ENCODE measurements at regions not wholly inside any gene's neighbourhood (a gene's known extent, or its start where the extent isn't known, plus 50 kb on each side); places are given as distances from the start of the nearest gene placed in this dataset.

DNA sequence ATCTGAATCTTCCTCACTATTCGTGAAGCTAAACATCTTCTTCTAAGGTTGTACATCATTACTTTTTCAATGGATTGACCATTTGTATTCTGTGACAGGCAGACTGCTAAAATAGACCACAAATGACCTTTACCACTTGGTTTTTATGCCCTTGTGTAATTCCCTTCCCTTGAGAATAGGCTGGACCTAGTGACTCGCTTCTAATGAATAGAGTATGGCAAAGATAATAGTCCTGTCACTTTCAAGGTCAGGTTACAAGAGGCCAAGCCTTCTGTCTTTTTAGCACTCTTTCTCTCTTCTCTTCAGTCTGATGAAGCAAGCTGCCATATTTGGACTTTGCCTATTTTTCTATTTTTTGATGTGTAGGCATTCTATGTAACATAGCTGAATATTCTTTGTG is 492.9 kb downstream of the SOX6 start:
- H3K27ac ChIP-seq, result no peak overlapping the region
- H3K27me3 ChIP-seq (replicated peaks in 1 of 7), result no peaks in the 10 kb centered on the region
- H3K4me3 ChIP-seq, result no peak overlapping the region
- H3K4me1 ChIP-seq, result no peaks in the 10 kb centered on the region
- WGBS, 5 donors, result 59 to 81% (median 62%) methylated on average over 2 of the region's 2 CpGs
- intact Hi-C loops (cut with DNase I; ENCODE audit: low total_unique reads), result no loop called here
- H3K9me3 ChIP-seq, result no peaks in the 10 kb centered on the region
- no peak for TF ChIP-seq POLR2A (IDR thresholded peaks at IDR 0.05)
- DNase-seq, result no peak
- no peaks in the 10 kb centered on the region for H3K36me3 ChIP-seq

DNA sequence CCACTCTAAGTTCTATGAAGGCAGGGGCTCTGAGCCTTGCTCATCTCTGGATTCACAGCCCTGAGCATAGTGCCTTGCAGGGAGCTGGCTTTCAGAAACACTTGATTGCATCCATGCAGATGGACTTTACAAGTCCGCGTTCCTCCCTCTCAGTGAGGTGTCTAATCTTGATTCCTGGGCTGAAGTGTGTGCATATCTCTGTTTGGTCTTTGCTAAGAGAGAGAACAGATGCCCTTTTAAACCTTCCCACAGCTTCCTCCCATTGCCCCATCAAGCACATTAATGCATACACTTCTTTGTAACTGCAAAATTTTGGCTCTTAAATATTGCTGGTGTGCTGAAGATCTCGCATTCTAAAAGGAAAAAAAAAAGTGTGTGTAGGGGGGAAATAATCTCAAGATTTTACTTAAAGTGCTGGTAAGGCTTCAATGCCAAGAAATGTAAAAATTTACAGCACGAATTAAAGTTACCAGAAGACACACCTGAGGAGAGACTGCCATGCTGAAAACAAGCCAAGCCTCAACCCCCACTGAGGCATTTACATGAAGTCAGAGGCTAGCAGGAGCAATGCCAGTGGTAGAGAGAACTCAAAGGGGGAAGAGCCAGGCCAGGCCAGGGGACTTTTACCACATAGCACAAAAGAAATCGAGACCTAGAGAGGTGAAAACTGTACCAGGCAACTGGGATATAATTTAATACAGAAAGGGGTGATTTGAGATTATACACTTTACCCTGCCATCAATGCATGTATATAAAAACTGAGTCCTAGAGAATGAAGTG is 492.1 kb downstream of the SOX6 start:
- no peak for TF ChIP-seq POLR2AphosphoS5 (IDR thresholded peaks at IDR 0.05)
- TF ChIP-seq, protein P1, sequence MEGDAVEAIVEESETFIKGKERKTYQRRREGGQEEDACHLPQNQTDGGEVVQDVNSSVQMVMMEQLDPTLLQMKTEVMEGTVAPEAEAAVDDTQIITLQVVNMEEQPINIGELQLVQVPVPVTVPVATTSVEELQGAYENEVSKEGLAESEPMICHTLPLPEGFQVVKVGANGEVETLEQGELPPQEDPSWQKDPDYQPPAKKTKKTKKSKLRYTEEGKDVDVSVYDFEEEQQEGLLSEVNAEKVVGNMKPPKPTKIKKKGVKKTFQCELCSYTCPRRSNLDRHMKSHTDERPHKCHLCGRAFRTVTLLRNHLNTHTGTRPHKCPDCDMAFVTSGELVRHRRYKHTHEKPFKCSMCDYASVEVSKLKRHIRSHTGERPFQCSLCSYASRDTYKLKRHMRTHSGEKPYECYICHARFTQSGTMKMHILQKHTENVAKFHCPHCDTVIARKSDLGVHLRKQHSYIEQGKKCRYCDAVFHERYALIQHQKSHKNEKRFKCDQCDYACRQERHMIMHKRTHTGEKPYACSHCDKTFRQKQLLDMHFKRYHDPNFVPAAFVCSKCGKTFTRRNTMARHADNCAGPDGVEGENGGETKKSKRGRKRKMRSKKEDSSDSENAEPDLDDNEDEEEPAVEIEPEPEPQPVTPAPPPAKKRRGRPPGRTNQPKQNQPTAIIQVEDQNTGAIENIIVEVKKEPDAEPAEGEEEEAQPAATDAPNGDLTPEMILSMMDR (IDR thresholded peaks at IDR 0.05 in 8 of 11, conservative IDR thresholded peaks at IDR 0.05 in 3 of 11), result no peak
- intact Hi-C loops (cut with DNase I; ENCODE audit: low total_unique reads), result no loop called here
- no peaks in the 10 kb centered on the region for H3K4me1 ChIP-seq
- no peaks in the 10 kb centered on the region for H3K36me3 ChIP-seq
- H3K9me3 ChIP-seq, result no peaks in the 10 kb centered on the region
- H3K27ac ChIP-seq, result no peak overlapping the region
- H3K4me3 ChIP-seq, result no peak overlapping the region
- DNase-seq, result no peak
- 77 to 91% (median 87%) methylated on average over 5 of the region's 5 CpGs for WGBS, 5 donors
- no peaks in the 10 kb centered on the region for H3K27me3 ChIP-seq (replicated peaks in 1 of 7)

DNA sequence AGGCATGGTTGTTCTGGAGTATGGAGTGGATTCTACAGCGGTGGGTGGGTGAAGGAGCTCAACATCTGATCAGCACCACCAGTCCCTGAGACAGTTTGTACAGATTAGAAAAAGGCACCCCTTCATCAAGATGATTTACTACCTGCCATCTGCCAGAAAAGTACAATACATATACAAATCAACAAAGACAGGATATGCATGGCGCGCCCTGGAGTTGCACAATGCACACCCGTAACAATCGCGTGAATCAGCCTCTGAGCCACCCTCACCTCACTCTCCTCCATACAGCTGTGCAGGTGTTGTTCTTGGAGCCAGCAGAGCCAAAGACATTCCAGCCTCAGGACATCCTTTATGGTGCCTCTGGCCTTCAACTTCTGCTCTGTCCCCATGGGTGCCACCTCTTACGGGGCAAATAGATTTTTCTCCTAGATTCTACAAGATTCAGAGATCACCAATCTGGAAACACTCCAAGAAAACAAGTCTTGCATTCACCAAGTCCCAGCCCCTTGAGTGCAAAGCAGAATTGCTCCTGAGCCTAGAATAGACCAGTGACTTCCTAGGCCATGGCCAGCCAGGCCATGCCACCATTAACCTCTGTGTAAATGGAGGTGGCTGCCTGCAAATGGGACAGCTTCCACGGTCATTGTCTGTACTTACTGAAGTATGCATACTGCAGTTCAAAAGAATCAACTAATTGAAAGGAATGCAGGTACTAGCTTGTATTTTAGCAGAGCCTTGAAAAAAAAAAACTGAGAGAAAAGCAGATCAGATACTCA is 490.9 kb downstream of the SOX6 start:
- no peak overlapping the region for H3K4me3 ChIP-seq
- H3K4me1 ChIP-seq, result no peaks in the 10 kb centered on the region
- no peaks in the 10 kb centered on the region for H3K36me3 ChIP-seq
- intact Hi-C loops (cut with DNase I; ENCODE audit: low total_unique reads), result no loop called here
- no peaks in the 10 kb centered on the region for H3K9me3 ChIP-seq
- H3K27me3 ChIP-seq (replicated peaks in 1 of 7), result no peaks in the 10 kb centered on the region
- DNase-seq, result no peak
- H3K27ac ChIP-seq, result no peak overlapping the region
- 85 to 89% (median 87%) methylated on average over 8 of the region's 8 CpGs for WGBS, 5 donors
- TF ChIP-seq, protein P1 (IDR thresholded peaks at IDR 0.05 in 8 of 11, conservative IDR thresholded peaks at IDR 0.05 in 3 of 11), result no peak
- TF ChIP-seq POLR2AphosphoS5 (IDR thresholded peaks at IDR 0.05) (no peak), POLR2A (IDR thresholded peaks at IDR 0.05) (no peak)

DNA sequence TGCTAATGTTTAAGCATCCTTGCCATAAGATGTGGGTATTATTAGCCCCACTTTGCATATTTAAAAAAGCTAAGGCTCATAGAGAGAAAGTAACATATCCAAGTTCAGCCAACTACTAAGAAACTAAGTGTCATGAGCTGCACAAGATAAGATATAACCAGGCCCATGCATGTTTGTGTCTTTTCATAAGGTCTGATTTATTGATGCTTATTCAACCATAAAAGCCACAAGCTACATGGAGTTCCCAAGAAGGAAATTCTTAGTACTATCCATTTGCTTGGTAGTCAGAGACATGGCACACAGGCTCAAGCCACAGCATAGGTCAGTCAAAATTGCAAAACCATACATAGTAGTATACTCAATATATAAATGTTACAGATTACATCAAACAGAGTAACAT is 488.5 kb downstream of the SOX6 start:
- Histone ChIP-seq H3K36me3 (no peaks in the 10 kb centered on the region), H3K27me3 (replicated peaks in 1 of 7) (no peaks in the 10 kb centered on the region), H3K4me1 (no peaks in the 10 kb centered on the region), H3K9me3 (no peaks in the 10 kb centered on the region), H3K4me3 (no peak overlapping the region), H3K27ac (no peak overlapping the region)
- TF ChIP-seq POLR2A (IDR thresholded peaks at IDR 0.05), result no peak
- TF ChIP-seq, protein P1 (IDR thresholded peaks at IDR 0.05 in 8 of 11, conservative IDR thresholded peaks at IDR 0.05 in 3 of 11), result no peak
- intact Hi-C loops (cut with DNase I; ENCODE audit: low total_unique reads), result no loop called here
- no peak for DNase-seq
